ENCODE measurements at regions not wholly inside any gene's neighbourhood (a gene's known extent, or its start where the extent isn't known, plus 50 kb on each side); places are given as distances from the start of the nearest gene placed in this dataset.
A peak's percentile ranks its signal among the peaks of the same experiment; 100 is the strongest.

DNA sequence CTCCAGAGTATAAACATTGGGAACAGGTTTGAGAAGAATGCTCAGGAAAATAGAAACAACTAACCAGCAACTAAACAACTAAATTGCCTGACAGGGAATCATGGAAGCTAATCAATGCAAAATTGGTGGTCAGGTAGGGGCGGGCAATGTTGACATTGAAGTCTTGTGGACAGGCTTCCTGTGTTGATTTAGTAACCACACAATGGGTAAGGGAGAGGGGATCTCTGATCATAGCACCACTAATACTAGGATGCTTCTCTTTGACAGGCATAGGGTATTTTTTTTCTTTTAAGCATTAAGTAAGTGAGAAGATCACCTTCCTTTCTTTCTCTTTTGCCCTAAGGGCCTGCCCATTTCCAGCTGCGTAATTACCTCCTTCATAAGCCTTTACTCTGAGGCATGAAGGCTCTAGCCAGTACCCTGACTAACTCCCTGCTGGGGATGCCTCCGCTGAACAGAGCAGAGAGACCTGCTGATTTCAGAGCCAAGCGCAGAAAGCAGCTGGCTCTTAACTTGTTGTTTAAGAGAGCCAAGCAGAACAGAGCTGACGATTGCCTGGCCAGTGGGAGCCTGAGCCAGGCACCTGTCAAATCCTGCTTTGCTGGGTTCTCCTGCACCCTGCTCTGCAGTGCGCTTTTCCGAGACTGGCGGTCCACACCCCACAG, 118.7 kb downstream of the BMP2 start:
- DNase-seq: no peak

DNA sequence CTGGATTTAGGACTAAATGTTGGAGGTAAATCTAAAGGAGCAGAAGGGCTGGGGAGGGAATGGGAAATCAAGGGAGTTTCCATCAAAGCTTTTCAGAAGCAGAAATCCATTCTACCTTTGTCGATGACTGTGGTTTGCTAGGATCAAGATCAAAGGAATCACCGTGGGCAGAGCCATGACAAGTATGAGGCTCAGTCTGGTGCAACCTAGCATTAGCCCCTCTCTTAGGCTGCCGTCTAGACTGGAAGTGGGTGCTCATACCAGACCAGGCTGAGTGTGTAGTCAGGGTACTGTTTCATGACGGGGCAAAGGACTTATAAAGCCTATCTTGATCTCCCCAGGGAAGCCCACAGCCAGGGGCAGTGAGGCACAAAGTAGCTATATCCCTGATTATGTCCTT, 120.5 kb downstream of the BMP2 start:
- DNase-seq: no peak

DNA sequence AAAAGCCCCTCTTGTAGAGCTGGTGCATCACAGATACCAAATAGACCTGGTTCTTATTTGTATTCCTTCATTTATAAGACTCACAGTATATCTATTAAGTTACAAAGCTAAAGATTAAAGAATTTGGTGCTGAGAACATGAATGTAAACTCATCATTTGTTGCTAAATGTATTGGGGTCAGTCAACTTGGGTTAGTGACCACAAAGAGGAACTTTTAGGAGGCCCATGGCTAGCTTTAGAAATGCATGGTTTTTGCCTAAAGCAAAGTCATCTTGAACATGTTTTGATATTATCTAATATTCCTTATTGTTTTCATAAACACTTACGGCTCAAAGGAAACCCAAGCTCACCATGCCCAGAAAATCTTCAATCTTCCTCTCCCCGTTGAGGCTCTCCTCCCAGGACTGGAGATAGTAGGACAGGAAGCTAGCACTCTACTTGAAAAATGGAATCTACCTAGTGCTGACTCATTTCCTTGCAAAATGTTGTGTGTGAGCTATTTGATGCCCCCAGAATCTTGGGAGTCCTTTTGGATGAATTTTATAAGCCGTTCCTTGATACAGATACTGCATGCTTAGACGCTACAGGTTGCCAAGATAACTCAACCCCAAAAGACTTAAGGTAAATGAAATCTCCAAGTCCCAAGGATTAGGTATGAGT, 121.4 kb downstream of the BMP2 start:
- DNase-seq: no peak

DNA sequence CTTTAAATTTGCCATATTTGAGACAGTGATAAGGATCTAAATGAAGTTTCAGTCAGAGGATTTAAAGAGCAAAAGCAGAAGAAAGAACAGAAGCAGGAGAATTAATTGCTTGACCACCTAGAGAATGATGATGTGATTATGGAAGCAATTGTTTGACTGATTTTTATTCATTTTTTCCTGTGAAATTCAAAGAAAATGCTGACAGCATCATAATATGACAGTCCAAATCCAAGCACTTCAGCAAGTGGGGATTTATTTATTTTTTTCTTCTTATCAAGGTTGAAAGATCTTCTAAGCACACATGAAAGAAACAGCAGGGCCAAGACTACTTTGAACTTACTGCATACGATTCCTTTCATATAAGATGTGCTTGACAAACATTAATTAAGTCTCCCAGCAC, 125.2 kb downstream of the BMP2 start:
- DNase-seq: no peak

GRCh38 chr20:6898928-6899327, 131.4 kb downstream of the BMP2 start:
- no peak for DNase-seq

DNA sequence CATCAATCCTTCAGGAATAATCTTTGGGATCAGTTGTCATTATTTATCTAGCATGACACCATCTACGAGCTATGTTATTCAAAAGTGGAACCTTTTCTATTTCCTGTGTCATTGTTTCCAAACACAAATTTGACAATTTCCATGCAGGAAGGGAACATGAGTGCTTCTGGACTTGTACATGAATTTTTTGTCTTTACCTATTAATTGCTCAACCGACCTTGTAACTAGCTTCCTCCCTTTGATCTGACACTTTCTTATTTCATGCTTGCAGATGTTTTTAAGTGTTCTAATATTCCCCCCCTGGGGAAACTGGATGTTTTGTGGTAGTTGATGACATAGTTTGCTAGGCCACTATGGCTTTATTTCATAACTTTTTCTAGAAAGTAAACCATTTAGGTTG, 139.4 kb downstream of the BMP2 start:
- no peak for DNase-seq

DNA sequence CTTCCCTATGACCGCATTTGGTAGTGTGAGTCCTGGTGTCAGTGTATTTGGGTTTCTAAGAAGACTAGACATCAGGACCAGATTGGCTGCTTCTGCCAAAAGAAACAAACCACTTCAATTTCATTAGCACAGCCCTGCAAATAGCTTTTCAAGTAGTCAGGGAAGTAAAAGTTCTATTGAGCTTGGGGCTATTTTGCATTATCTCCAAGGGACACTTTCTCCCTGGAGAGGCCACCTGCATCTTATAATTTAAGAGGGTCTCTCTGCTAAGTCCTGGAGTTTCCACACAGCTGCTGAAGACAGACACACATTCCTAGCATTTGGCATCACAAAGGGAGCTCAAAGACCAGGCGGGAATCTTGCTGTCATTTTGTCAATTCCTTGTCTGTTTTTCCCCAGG, 141.2 kb downstream of the BMP2 start:
- DNase-seq: no peak

DNA sequence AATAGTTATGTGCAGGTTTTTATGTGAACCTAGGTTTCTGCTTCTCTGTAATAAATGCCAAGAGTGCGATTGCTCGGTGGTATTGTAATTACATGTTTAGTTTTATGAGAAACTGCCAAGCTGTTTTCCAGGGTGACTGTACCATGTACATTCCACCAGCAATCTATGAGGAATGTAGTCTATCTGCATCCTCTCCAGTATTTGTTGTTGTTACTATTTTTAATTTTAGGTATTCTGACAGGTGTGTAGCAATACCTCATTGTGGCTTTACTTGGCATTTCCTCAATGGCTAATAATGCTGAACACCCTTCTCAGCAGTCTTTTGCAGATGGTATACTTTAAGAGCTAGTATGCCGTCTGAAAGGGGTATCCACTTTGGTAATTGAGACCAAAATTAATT, 142.1 kb downstream of the BMP2 start:
- DNase-seq: peak; percentile 5

- no peak for DNase-seq
Observed at GRCh38 chr20:6914986-6915385, 147.5 kb downstream of the BMP2 start.

DNA sequence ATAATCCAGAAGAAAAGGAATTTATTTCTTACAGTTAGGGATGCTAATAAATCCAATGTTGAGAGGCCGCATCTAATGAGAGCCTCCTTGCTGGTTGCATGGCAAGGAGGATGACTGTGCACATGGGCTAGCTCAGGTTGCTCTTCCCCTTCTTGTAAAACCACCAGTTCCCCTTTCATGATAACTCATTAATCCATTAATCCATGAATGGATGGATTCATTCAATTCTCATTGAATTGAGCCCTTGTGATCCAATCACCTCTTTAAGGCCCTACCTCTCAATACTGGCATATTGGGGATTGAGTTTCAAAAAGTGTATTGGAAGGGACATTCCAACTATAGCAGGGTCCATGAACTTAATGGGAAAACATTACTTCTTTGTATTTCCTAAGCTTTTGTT, 149.5 kb downstream of the BMP2 start:
- no peak for DNase-seq

- DNase-seq: peak; percentile 39
Observed at GRCh38 chr20:6919792-6920468, 152.4 kb downstream of the BMP2 start.

- DNase-seq: peak; percentile 8
Observed at GRCh38 chr20:6920991-6921613, 153.6 kb downstream of the BMP2 start.

DNA sequence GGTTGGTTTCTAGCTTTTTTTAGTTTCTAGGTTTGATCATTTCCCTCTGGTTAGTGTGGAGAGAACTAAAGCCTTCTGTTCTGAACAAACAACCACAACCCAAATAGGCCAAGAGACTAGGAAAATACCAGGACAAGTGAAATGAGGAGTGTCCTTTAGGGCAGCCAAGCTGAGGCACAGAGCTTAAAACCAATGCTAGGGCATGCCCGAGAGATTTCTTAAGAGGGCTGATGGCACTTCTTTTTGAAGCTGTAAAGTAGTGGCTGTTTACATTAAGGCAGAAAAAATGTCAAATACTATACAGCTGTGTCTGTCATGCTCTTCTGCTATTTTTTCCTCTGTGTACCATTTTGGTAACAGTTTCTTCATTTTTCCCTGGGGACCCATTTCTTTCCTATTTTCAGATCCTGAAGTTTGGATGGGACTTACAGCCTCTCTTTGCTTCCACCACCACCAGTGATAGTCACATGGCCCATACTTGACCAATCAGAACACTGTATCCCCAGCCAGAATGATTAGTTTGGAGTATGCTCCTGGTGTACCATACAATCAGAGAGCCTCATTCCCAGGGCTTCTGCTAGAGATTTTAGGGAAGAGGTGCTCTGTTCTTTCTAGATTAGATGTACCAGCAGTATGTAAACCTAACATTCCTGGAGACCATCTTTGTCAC, 154.4 kb downstream of the BMP2 start:
- DNase-seq: no peak

DNA sequence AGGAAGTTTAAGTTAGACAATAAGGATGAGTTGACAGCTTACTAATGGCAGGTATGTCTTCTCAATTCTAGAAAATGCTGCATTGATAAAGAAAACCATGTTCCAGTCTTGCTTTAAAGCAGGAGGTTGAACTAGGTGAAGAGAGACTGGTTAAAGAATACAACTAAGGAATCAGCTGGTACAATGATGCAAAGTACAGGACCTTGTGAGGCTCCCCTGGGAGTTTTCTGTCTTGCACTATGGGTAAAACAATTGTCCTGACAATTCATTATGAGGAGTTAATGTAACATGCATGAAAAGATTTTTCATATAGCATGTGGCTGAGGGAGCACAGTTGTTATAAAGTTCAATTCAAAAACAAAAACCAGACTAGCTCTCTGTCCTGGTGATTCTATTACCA, 157.2 kb downstream of the BMP2 start:
- no peak for DNase-seq

DNA sequence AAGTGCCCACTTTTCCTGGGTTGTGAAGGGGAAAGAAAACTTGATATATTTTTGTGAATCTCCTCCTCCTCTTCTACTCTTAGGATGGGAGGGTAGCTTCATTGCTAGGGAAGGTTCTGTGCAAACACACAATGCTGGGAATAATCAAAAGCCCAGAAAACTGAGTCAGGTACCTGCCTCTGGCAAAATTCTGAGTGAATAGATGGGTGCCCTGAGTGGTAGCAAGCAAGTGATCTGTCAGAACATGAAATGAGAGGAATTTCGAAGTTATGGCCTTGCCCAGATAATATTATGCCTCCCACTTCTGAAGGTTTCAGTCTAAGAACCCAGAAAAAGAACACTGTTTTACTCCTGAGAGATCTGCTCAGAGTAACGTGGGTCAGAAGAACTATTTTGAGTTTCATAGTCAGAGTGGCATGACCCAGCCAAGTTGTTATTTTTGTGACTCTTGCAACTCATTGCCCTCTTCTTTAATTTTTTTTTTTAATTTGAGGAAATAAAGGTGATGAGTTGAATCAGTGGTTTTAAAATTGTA, 158.3 kb downstream of the BMP2 start:
- DNase-seq: no peak

DNA sequence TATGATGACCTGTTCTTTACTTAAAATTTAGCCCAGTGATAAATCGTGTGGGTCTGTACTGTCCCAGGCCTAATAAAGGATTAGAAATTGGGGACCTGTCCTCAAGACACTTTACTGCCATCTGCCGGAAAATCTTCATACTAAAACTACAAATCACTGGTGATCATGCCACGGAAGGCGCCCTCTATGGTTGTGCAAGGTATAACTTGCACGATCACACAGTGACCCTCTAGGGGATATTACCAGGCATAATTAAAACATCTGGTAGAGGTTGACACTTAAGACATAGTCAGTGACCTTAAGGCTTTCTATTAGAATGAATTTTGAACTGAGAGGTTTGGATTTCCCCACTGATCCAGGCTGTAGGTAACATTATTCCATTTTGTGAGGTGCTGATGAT, 172.6 kb downstream of the BMP2 start:
- peak; percentile 73 for DNase-seq

- DNase-seq: no peak
Observed at GRCh38 chr20:6940876-6941275, 173.4 kb downstream of the BMP2 start.

DNA sequence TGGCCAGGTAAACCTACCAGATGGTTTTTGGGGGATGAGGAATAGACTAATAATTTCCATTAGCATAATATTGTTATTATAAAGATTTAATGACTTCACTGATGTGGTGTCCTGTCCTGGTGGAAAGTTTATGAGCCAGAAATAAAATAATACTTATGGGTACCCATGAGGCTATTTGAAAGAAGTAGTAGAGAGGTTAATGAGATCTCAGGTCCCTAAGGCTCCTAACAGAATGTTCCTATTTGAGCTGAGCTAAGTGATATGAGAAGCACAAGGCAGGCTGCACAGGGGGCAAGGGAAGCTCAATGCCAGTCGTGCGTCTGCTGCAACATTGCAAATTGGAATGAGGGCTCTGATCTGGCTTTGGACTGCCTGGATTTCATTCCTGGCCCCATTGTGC, 174.1 kb downstream of the BMP2 start:
- DNase-seq: no peak

DNA sequence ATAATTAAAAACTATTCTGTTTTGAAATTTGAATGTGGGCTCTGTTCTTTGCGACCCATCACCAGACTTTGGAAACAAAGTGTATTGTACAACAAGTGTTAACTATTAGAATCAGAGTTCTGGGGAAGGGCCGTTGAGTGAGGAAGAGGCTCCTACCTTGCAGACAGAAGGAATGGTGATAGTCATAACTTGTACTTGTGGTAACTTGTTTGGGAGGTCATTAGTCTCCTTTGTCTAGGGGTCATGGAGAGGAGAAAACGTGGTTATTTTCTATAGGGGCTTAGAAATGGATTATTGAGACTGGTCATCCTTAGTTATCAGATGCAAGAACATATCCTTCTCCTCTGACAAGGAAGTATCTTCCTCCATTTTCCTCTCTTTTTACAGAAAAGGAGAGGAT, 174.8 kb downstream of the BMP2 start:
- no peak for DNase-seq

GRCh38 chr20:6944292-6944691, 176.8 kb downstream of the BMP2 start:
- no peak for DNase-seq

GRCh38 chr20:6953611-6954010, 186.1 kb downstream of the BMP2 start:
- no peak for DNase-seq

DNA sequence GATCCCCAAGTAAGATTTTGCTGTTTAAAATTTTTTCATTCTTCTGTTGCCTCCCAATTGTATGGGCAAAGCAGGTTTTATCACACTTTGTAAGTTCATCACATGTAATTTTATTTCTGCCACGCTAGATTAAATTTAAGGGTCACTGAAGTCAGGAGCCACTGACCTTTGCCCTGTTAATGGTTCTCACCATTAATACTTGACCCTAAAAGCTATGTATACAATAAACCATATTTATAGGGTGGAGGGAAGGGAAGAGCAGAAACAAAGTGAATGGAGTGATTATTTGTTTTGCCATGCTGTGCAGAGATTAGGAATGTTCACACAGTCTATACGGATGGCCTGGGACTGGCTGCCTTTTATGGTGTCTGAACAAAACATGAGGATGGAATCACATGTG, 186.7 kb downstream of the BMP2 start:
- no peak for DNase-seq

- DNase-seq: no peak
Observed at GRCh38 chr20:6956056-6956455, 188.6 kb downstream of the BMP2 start.

All from RPMI8226 (cell line).